Fibroblast of lung (primary cell): ENCODE measurements at regions not wholly inside any gene's neighbourhood (a gene's known extent, or its start where the extent isn't known, plus 50 kb on each side); places are given as distances from the start of the nearest gene placed in this dataset.

ENCODE experiments used
- EZH2 ChIP-seq: IDR thresholded peaks from 2 replicates; pipeline ENCODE4 v1.5.1; 2012; ENCODE audit warnings: low read length, control low read depth, mild to moderate bottlenecking; ENCODE audit errors: missing control alignments
- TF ChIP-seq, protein P1 (sequence below), 2 donors: IDR thresholded peaks in 1 of 2; conservative IDR thresholded peaks in 1 of 2; 1 replicate in 1 of 2; 2 replicates in 1 of 2; pipeline ENCODE4 v1.5.1; 2011 to 2012; ENCODE audit warnings: low read length in 2 of 2, control low read depth in 1 of 2, inconsistent platforms in 1 of 2, low read depth in 1 of 2, mild to moderate bottlenecking in 1 of 2

DNA sequence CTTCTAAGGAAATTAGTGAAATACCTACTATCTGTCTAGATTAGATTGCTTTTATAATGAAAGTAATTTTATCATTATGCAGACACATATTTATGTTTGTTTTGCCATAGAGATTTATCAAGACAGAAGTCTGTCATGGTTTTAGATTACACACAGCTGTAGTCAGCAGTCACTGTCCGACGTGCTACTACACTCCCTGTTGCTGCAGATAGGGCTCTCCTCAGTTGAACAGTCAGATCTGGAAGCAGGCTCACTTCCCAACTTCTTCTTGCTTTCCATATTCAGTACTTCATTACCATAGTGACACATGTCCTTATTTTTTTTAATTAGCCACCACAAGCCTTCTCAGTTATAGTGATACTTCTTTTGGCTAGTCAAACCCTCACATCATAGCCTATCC, 329.9 kb upstream of the ITGA1 start:
- TF ChIP-seq, protein P1, sequence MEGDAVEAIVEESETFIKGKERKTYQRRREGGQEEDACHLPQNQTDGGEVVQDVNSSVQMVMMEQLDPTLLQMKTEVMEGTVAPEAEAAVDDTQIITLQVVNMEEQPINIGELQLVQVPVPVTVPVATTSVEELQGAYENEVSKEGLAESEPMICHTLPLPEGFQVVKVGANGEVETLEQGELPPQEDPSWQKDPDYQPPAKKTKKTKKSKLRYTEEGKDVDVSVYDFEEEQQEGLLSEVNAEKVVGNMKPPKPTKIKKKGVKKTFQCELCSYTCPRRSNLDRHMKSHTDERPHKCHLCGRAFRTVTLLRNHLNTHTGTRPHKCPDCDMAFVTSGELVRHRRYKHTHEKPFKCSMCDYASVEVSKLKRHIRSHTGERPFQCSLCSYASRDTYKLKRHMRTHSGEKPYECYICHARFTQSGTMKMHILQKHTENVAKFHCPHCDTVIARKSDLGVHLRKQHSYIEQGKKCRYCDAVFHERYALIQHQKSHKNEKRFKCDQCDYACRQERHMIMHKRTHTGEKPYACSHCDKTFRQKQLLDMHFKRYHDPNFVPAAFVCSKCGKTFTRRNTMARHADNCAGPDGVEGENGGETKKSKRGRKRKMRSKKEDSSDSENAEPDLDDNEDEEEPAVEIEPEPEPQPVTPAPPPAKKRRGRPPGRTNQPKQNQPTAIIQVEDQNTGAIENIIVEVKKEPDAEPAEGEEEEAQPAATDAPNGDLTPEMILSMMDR (conservative IDR thresholded peaks at IDR 0.05 in 1 of 2, IDR thresholded peaks at IDR 0.05 in 1 of 2; ENCODE audit: low read depth in 1 of 2, low read length in 2 of 2) = no peak
- no peak for TF ChIP-seq EZH2
